Testis (tissue), 2 donors: ENCODE measurements at regions not wholly inside any gene's neighbourhood (a gene's known extent, or its start where the extent isn't known, plus 50 kb on each side); places are given as distances from the start of the nearest gene placed in this dataset.

Experiments
- CTCF ChIP-seq, 3 experiments: fragments of 450-650 bp in 2 of 3; fragments of 200-600 bp in 1 of 3; sonication (generic) in 1 of 3; IDR thresholded peaks; one replicate each; pipeline ENCODE4 v1.5.1; 2016 to 2019; ENCODE audit warnings: antibody characterized with exemption in 3 of 3, mild to moderate bottlenecking in 2 of 3, moderate library complexity in 1 of 3
- POLR2A ChIP-seq: fragments of 450-650 bp; IDR thresholded peaks from one replicate; pipeline ENCODE4 v1.6.1; 2017; ENCODE audit warnings: antibody characterized with exemption, mild to moderate bottlenecking, moderate library complexity

- TF ChIP-seq POLR2A (no peak), CTCF (IDR thresholded peaks at IDR 0.05) (no peak)
Observed at GRCh38 chr6:9503111-9503761, 911.6 kb downstream of the TFAP2A start.
